Left ventricle myocardium inferior (tissue), 1 donor: ENCODE measurements at regions not wholly inside any gene's neighbourhood (a gene's known extent, or its start where the extent isn't known, plus 50 kb on each side); places are given as distances from the start of the nearest gene placed in this dataset.

Experiments used
- DNase-seq: peaks from one replicate; pipeline ENCODE4 v3.0.0-alpha.2; 2020
- H3K27ac ChIP-seq: fragments of 200-600 bp; replicated peaks from 2 replicates; pipeline ENCODE4 v1.8.0; 2021
- H3K27me3 ChIP-seq: fragments of 200-600 bp; 2 replicates; pipeline ENCODE4 v1.8.0; 2021; ENCODE audit warnings: low read depth
- H3K36me3 ChIP-seq: fragments of 200-600 bp; 2 replicates; pipeline ENCODE4 v1.8.0; 2021
- H3K4me1 ChIP-seq: fragments of 200-600 bp; 2 replicates; pipeline ENCODE4 v1.8.0; 2021
- H3K4me3 ChIP-seq: fragments of 200-600 bp; 2 replicates; pipeline ENCODE4 v1.8.0; 2021; ENCODE audit warnings: mild to moderate bottlenecking, moderate library complexity
- H3K9me3 ChIP-seq: fragments of 200-600 bp; replicated peaks from 2 replicates; pipeline ENCODE4 v1.8.0; 2021
- CTCF ChIP-seq: fragments of 200-600 bp; IDR thresholded peaks from 2 replicates; pipeline ENCODE4 v1.8.0; 2021; ENCODE audit warnings: antibody characterized with exemption, mild to moderate bottlenecking, borderline replicate concordance
- intact Hi-C: fragments of 100-400 bp; cut with micrococcal nuclease; formaldehyde crosslinking; loops from one replicate; pipeline ENCODE4 v1.11.0; 2022
- donor health status: DM: no; HTN: yes; CAD: no; lungs with severe emphysema.

- intact Hi-C loops = no loop called here
- no peaks in the 10 kb centered on the region for H3K4me1 ChIP-seq
- DNase-seq = no peak
Measured at GRCh38 chrX:113075521-113075920, 234.9 kb upstream of the AMOT start.

GRCh38 chrX:113059714-113060113, 219.1 kb upstream of the AMOT start:
- DNase-seq = no peak
- no peak overlapping the region for H3K4me3 ChIP-seq
- H3K36me3 ChIP-seq = no peaks in the 10 kb centered on the region
- H3K9me3 ChIP-seq = peaks cover 15% of the 10 kb centered on the region
- no peaks in the 10 kb centered on the region for H3K27me3 ChIP-seq
- intact Hi-C loops = no loop called here
- H3K27ac ChIP-seq = no peak overlapping the region
- TF ChIP-seq CTCF = no peak
- H3K4me1 ChIP-seq = no peaks in the 10 kb centered on the region

More at GRCh38 chrX:113075521-113075920, 234.9 kb upstream of the AMOT start:
- Histone ChIP-seq H3K36me3 (no peaks in the 10 kb centered on the region), H3K4me3 (no peak overlapping the region), H3K27ac (no peak overlapping the region), H3K9me3 (no peaks in the 10 kb centered on the region), H3K27me3 (no peaks in the 10 kb centered on the region)
- TF ChIP-seq CTCF = no peak

- H3K4me3 ChIP-seq = no peak overlapping the region
- H3K27ac ChIP-seq = no peak overlapping the region
- peaks cover 6% of the 10 kb centered on the region for H3K9me3 ChIP-seq
- H3K4me1 ChIP-seq = no peaks in the 10 kb centered on the region
- intact Hi-C loops = no loop called here
- no peaks in the 10 kb centered on the region for H3K36me3 ChIP-seq
- no peak for TF ChIP-seq CTCF
- H3K27me3 ChIP-seq = no peaks in the 10 kb centered on the region
- no peak for DNase-seq
Measured at GRCh38 chrX:113058634-113059033, 218.0 kb upstream of the AMOT start.

GRCh38 chrX:113048896-113049295, 208.3 kb upstream of the AMOT start:
- DNase-seq = no peak
- Histone ChIP-seq H3K27ac (no peak overlapping the region), H3K27me3 (no peaks in the 10 kb centered on the region), H3K4me1 (no peaks in the 10 kb centered on the region), H3K9me3 (peaks cover 10% of the 10 kb centered on the region), H3K4me3 (no peak overlapping the region), H3K36me3 (no peaks in the 10 kb centered on the region)
- no peak for TF ChIP-seq CTCF
- intact Hi-C loops = no loop called here

- no peaks in the 10 kb centered on the region for H3K27me3 ChIP-seq
- H3K9me3 ChIP-seq = peaks cover 7% of the 10 kb centered on the region
- H3K36me3 ChIP-seq = no peaks in the 10 kb centered on the region
- no peak overlapping the region for H3K4me3 ChIP-seq
- no peak for DNase-seq
- no peak overlapping the region for H3K27ac ChIP-seq
- intact Hi-C loops = no loop called here
- H3K4me1 ChIP-seq = no peaks in the 10 kb centered on the region
- no peak for TF ChIP-seq CTCF
Measured at GRCh38 chrX:113048480-113048879, 207.8 kb upstream of the AMOT start.
